Fibroblast of lung (primary cell): ENCODE measurements at regions not wholly inside any gene's neighbourhood (a gene's known extent, or its start where the extent isn't known, plus 50 kb on each side); places are given as distances from the start of the nearest gene placed in this dataset.

ENCODE experiments used
- CTCF ChIP-seq, 2 donors: IDR thresholded peaks in 1 of 2; conservative IDR thresholded peaks in 1 of 2; 1 replicate in 1 of 2; 2 replicates in 1 of 2; pipeline ENCODE4 v1.5.1; 2011 to 2012; ENCODE audit warnings: low read length in 2 of 2, control low read depth in 1 of 2, inconsistent platforms in 1 of 2, low read depth in 1 of 2, mild to moderate bottlenecking in 1 of 2
- EZH2 ChIP-seq: IDR thresholded peaks from 2 replicates; pipeline ENCODE4 v1.5.1; 2012; ENCODE audit warnings: low read length, control low read depth, mild to moderate bottlenecking; ENCODE audit errors: missing control alignments

- TF ChIP-seq CTCF (conservative IDR thresholded peaks at IDR 0.05 in 1 of 2, IDR thresholded peaks at IDR 0.05 in 1 of 2; ENCODE audit: low read depth in 1 of 2, low read length in 2 of 2) (no peak), EZH2 (no peak)
Measured at GRCh38 chr12:63499567-63499966, 168.7 kb downstream of the DPY19L2 start.
